ENCODE measurements at regions not wholly inside any gene's neighbourhood (a gene's known extent, or its start where the extent isn't known, plus 50 kb on each side); places are given as distances from the start of the nearest gene placed in this dataset.
A peak's percentile ranks its signal among the peaks of the same experiment; 100 is the strongest.

GRCh38 chr12:93164103-93164880 lies 213.4 kb upstream of the NUDT4 start:
- Histone ChIP-seq H3K4ac (ENCODE audit: low read depth, low read length) (no peak overlapping the region; the same call in 1 of the 2 replicates), H3K9me1 (ENCODE audit: insufficient read depth, low read length) (no peaks in the 10 kb centered on the region), H2AK9ac (replicated peaks; ENCODE audit: low read depth, low read length, poor library complexity) (no peak overlapping the region), H2BK5ac (ENCODE audit: low read depth, low read length, poor library complexity, severe bottlenecking) (peak overlapping the region; percentile 53), H3K4me3 (ENCODE audit: insufficient read depth, low read depth, low read length) (no peak overlapping the region), H4K20me1 (ENCODE audit: insufficient read depth, low read length) (no peaks in the 10 kb centered on the region), H3K23ac (ENCODE audit: low read depth, low read length) (no peak overlapping the region), H2BK120ac (ENCODE audit: low read depth, low read length) (no peak overlapping the region), H3K56ac (ENCODE audit: extremely low read depth, insufficient read depth, low read length) (no peak overlapping the region), H3K4me2 (ENCODE audit: low read depth, low read length) (no peak overlapping the region), H3K9ac (ENCODE audit: low read depth, low read length) (no peak overlapping the region), H4K91ac (ENCODE audit: insufficient read depth, low read depth, low read length) (no peak overlapping the region), H3K79me1 (ENCODE audit: low read depth in 1 of 2, low read length in 2 of 2) (no peaks in the 10 kb centered on the region), H3K4me1 (ENCODE audit: control insufficient read depth, insufficient read depth, low read length) (peaks cover 6% of the 10 kb centered on the region; the same call in 1 of the 2 replicates), H3K27ac (ENCODE audit: insufficient read depth, low read length) (no peak overlapping the region), H3K9me3 (ENCODE audit: control insufficient read depth, insufficient read depth, low read length) (no peaks in the 10 kb centered on the region), H4K8ac (ENCODE audit: low read depth in 2 of 2, low read length in 2 of 2) (no peak overlapping the region), H2AK5ac (ENCODE audit: low read depth, low read length) (no peak overlapping the region; the same call in 1 of the 2 replicates), H2BK20ac (ENCODE audit: low read depth, low read length) (no peak overlapping the region; the same call in 1 of the 2 replicates), H4K5ac (ENCODE audit: low read depth, low read length) (no peak overlapping the region; the same call in 1 of the 2 replicates), H3K18ac (ENCODE audit: low read depth, low read length) (no peak overlapping the region; the same call in 1 of the 2 replicates), H2AFZ (replicated peaks; ENCODE audit: low read length, poor library complexity) (no peak overlapping the region), H3K36me3 (ENCODE audit: control insufficient read depth, insufficient read depth, low read length) (no peaks in the 10 kb centered on the region), H3K14ac (replicated peaks; ENCODE audit: low read depth, low read length) (0 out of 2 replicates have a peak overlapping the region, but pooled peaks have one; percentile 48), H2BK15ac (ENCODE audit: low read depth, low read length) (0 out of 3 replicates have a peak overlapping the region, but pooled peaks have one; percentile 5), H3K27me3 (ENCODE audit: control insufficient read depth, insufficient read depth, low read length) (no peaks in the 10 kb centered on the region)
- CTCF ChIA-PET, result no interaction called here
- in situ Hi-C loops (cut with MboI; ENCODE audit: low sequenced_read_pairs), result no loop called here
- no CpG with 5 or more reads among the region's 5 CpGs for WGBS, 2 experiments (ENCODE audit: extremely low coverage in 2 of 2, insufficient read length in 1 of 2)
- POLR2A ChIA-PET (ENCODE audit: unreplicated experiment), result no interaction called here
- DNase-seq (peak; percentile 45), ATAC-seq (ENCODE audit: low read depth) (peak; percentile 27)
- intact Hi-C loops (cut with micrococcal nuclease), result no loop called here
- dilution Hi-C loops (cut with HindIII; ENCODE audit: low sequenced_read_pairs, unreplicated experiment), result no loop called here
- no peak for TF ChIP-seq USF2 (IDR thresholded peaks at IDR 0.05; ENCODE audit: low read depth, low read length)
- TF ChIP-seq CTCF (conservative IDR thresholded peaks at IDR 0.05; ENCODE audit: low read depth, low read length), result no peak
- no peak for TF ChIP-seq CEBPB (IDR thresholded peaks at IDR 0.05; ENCODE audit: low read depth, low read length)
- TF ChIP-seq NFE2L2 (IDR thresholded peaks at IDR 0.05; ENCODE audit: low read depth, low read length), result no peak
- no peak for TF ChIP-seq RCOR1 (IDR thresholded peaks at IDR 0.05; ENCODE audit: insufficient replicate concordance, low read length)
- no peak for TF ChIP-seq SMC3 (IDR thresholded peaks at IDR 0.05; ENCODE audit: low read depth, low read length)
- TF ChIP-seq ELK1 (IDR thresholded peaks at IDR 0.05; ENCODE audit: borderline replicate concordance, low read depth, low read length), result no peak
- TF ChIP-seq FOS (IDR thresholded peaks at IDR 0.05; ENCODE audit: low read depth, low read length), result no peak
- no peak for TF ChIP-seq MAZ (IDR thresholded peaks at IDR 0.05; ENCODE audit: borderline replicate concordance, low read depth, low read length)
- TF ChIP-seq BHLHE40 (IDR thresholded peaks at IDR 0.05; ENCODE audit: low read depth, low read length), result no peak
- TF ChIP-seq CHD1 (IDR thresholded peaks at IDR 0.05; ENCODE audit: low read depth, low read length), result no peak
- TF ChIP-seq POLR2A (IDR thresholded peaks at IDR 0.05; ENCODE audit: low read depth, low read length), result no peak
- no peak for TF ChIP-seq RFX5 (IDR thresholded peaks at IDR 0.05; ENCODE audit: low read depth, low read length)
- TF ChIP-seq MAFK (IDR thresholded peaks at IDR 0.05; ENCODE audit: low read depth, low read length), result no peak
- no TSS peak for BruUV-seq (replicated peaks)

Measured in IMR-90 (cell line).